Retinal pigment epithelial cell (primary cell): ENCODE measurements at regions not wholly inside any gene's neighbourhood (a gene's known extent, or its start where the extent isn't known, plus 50 kb on each side); places are given as distances from the start of the nearest gene placed in this dataset.

Experiments used
- DNase-seq: peaks from one replicate; pipeline ENCODE4 v3.0.0-alpha.2; 2010; ENCODE audit warnings: low read depth
- H3K4me3 ChIP-seq: 2 replicates; pipeline ENCODE4 v1.5.1; 2011; ENCODE audit warnings: mild to moderate bottlenecking, low read length, control low read depth, moderate library complexity
- CTCF ChIP-seq: conservative IDR thresholded peaks from 2 replicates; pipeline ENCODE4 v1.5.1; 2011; ENCODE audit warnings: low read depth, low read length, control low read depth, inconsistent platforms

DNA sequence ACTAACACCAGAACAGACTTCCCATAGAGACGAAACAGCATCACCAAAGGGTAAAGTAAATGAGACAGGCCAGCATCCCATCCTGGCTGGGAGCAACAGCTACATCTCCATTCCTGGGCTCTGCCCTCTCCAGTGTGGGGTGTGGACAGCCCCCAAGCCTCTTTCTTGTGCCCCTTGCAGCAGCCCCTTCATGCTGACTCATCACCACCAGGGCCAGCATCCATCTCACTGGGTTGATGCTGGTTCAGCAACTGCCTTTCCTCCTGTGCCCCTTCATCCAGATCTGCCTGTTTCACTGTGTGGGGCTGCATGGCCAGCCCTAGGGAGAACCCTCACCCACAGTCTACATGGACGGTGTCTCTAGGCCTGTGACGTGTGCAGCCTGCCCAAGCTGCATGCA, 569.1 kb upstream of the TBX3 start:
- DNase-seq: no peak
- no peak for TF ChIP-seq CTCF
- no peak overlapping the region for H3K4me3 ChIP-seq

DNA sequence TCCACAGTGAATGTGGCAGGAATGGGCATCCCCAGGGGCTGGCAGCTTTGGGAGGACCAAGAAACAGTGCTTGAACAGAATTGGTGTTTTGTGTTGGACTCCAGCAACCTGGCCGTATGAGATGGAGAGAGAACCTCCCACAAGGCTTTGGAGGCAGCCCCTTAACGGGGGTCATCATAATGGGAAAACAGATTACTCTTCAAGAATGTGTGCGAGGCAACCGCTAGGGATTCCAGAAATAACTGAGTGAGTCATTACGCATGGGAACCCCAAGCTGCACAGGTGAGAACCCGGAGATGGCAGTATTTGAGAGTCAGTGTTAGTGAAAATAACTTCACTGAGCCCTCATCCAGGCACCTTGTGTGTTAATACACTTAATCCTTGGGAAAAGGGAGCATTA, 567.8 kb upstream of the TBX3 start:
- no peak overlapping the region for H3K4me3 ChIP-seq
- no peak for TF ChIP-seq CTCF
- DNase-seq: no peak

GRCh38 chr12:115249671-115250278, 565.8 kb upstream of the TBX3 start:
- no peak overlapping the region for H3K4me3 ChIP-seq
- no peak for DNase-seq
- no peak for TF ChIP-seq CTCF

- H3K4me3 ChIP-seq: no peak overlapping the region
- no peak for TF ChIP-seq CTCF
- DNase-seq: no peak
Measured at GRCh38 chr12:115245020-115245419, 561.0 kb upstream of the TBX3 start.

- DNase-seq: no peak
- TF ChIP-seq CTCF: no peak
- no peak overlapping the region for H3K4me3 ChIP-seq
Measured at GRCh38 chr12:115243933-115244628, 560.1 kb upstream of the TBX3 start.

DNA sequence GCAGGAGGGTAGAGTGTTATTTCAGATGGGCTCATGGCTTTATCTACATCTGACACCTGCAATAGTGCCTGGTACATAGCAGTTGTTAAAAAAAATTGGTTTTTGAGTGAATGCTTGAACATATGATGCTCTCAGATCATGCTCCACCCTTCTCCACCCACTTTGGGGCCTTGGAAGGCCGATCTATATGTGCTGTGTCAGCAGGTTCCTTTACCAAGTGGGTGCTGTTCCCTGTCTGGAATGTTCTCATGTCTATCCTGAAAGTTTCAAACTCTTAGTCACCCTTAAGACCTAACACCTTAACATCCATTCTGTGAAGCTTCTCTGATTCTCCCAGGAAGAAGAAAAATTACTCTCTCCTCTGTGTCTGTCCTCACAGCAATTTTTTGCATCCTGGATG, 556.3 kb upstream of the TBX3 start:
- no peak for TF ChIP-seq CTCF

DNA sequence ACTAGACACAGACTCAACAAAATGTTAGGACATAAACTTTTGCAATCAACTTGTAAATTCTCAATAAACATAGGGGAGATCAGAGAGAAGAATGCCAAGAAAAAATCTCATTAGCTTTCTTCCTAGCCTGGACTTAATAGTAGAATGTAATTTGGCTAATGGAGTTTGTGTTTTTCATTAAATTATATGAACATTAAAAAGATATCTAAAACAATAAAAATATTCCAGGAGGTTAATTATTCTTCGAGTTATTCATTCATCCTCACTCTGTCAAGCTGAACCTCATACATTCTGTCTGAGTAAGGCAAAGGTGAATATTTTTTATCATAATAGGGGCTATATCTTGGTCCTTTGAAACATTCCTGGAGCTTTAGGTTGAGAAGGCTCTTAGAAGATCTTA, 551.9 kb upstream of the TBX3 start:
- TF ChIP-seq CTCF: no peak
- no peak overlapping the region for H3K4me3 ChIP-seq
- no peak for DNase-seq

More for the DNA sequence above, 556.3 kb upstream of the TBX3 start:
- no peak for DNase-seq
- H3K4me3 ChIP-seq: no peak overlapping the region
